Epidermal melanocyte (primary cell): ENCODE measurements at regions not wholly inside any gene's neighbourhood (a gene's known extent, or its start where the extent isn't known, plus 50 kb on each side); places are given as distances from the start of the nearest gene placed in this dataset.

Experiments
- DNase-seq: peaks from one replicate; pipeline ENCODE4 v3.0.0; 2011; ENCODE audit warnings: low spot score; ENCODE audit not compliant: insufficient read length

GRCh38 chr10:131844529-131845084 lies 56.2 kb upstream of the PPP2R2D start:
- no peak for DNase-seq

DNA sequence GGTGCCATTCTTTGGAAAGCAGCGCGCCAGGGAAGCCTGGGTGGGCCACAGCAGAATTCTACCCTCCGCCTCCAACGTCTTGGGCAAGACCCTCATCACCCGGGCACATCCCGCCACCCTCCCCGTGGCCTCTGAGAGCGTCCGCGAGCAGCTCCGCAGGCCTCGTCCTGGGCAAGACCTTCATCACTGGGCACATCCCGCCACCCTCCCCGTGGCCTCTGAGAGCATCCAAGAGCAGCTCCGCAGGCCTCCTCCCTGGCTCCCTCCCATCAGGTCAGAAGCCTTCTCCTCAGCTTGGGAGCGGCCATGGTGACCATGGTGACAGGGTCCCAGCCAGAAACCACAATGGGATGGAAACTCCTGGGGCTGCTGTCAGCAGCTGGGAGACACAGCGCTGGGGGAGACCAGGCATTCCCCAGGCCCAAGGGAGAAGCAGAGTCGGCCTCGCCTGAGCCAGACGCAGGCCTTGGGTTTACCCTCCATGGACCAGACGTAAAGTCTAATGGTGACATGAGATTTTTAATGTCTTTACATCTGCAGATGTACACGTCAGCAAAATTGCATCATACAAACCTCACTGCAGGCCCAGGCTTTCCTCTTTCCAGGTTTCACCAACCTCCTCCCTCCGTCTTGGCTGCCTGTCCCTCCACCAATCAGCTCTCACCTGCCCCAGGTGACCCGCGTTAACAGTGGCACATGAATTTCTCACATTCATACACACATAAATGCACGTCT lies 55.1 kb upstream of the PPP2R2D start:
- no peak for DNase-seq

DNA sequence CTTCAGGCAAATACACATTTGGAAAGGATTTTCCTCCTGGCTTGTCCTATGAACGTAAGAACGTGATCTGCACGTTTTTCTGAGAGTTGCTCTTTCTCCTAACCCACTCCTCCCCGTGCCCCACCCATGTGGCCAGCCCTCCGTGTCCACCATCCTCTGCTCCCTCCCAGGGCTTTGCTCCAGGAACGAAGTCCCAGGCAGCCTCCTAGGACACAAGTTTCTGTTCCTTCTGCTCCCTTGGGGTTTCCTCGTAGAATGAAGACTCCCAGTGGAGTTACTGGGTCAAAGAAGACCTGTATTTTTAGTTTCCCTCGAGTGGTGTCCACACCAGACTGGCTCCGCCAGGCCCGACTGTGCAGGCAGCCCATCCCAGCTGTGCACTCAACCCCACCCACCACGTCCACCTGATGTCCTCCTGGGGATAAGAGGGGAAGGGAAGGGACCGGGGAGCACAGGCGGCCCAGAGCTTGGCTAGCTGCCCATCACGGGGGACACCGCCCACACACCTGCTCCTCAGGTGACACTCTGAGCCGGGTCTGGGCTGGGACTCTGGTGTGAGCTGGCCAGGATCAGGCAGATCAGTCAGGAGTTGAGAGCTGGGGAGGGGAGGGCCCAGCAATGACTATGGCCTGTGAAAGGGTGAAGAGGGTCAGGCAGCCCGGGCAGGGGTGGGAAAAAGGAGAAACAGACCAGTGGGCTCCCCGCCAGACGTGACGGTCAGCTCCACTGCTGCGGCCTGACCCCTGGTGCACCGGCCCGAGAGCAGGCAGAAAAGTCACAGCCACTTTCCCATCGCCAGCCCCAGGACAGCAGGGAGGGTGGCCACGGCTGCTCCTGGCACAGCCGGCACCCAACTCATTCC lies 54.3 kb upstream of the PPP2R2D start:
- DNase-seq = no peak

GRCh38 chr10:131847241-131847783 lies 53.5 kb upstream of the PPP2R2D start:
- no peak for DNase-seq

DNA sequence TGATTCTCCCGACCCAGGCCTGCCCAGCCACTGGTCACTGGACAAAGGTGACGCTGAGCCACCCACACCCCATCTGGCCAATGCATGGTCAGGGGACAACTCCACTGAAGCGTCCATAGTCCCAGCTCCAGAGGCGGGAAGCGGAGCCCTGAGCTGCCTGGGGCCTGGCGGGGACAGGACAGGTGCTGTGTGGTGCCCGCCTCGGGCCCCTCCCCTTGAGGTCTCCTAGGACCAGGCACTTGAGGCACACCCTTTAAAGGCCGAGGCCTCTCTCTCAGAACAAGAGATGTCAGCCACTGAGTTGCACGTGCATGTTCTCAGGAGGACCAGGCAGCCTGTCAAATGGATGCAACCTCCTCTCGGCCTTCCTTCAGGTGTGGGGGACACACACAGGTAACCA lies 52.5 kb upstream of the PPP2R2D start:
- no peak for DNase-seq

- DNase-seq = no peak
Observed at GRCh38 chr10:131848741-131849590, 51.8 kb upstream of the PPP2R2D start.

DNA sequence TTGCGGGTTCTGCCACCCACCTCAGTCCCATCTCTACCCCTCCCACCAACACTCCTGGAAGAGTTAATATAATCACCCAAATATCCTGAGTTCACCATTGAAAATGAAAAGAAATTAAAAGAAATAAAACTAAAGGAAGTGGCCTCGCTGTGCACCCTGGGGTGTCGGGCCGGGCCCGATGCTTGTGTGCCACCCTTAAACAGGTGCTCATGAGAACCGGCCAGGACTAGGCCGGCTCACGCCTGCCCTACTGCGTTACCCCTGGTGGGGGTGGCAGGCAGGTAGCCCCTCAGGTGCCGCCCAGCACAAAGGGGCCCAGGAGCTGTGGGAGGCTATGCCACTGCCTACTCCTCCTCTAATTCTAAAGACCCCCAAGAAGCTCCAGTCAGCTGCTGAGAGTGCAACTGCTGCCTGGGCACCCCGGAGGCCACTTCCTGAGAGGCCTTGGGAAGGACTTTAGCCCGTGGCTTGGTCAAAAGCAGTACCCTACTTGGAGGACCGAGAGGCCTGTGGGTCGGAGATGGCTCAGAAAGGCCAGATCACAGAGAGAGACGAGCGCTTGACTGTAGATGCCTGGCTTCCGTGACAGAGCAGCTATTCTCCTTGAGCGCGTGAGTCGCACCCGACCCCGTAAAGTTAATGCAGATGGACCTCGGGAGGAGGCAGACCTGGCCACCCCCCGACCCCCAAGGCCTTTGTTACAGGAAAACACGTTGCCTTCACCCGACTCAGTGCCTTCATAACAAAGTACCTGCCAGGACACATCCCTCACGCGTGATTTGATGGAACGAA lies 51.0 kb upstream of the PPP2R2D start:
- DNase-seq = no peak

DNA sequence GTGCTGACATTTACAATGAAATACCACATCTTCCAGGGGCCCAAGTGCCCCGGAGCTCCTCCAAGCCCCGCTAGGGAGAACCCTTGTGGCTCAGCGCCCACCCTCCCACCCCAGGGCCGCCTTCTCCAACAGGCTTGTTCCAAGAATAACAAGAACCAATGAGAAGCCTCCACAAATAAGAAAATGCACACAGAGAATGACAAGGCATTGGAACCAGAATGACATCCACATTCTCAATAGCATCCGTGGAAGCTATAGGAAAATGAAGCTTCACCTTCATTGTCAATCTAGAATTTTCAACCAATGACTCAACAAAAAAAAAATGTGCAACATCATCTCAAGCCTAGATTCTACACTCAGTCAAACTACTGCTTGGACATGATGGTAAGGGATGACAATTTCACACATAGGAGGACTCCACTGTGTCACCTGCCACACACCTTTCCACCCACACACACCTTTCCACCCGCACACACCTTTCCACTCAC lies 50.4 kb upstream of the PPP2R2D start:
- no peak for DNase-seq
